ENCODE measurements at regions not wholly inside any gene's neighbourhood (a gene's known extent, or its start where the extent isn't known, plus 50 kb on each side); places are given as distances from the start of the nearest gene placed in this dataset.

- TF ChIP-seq, protein P1, sequence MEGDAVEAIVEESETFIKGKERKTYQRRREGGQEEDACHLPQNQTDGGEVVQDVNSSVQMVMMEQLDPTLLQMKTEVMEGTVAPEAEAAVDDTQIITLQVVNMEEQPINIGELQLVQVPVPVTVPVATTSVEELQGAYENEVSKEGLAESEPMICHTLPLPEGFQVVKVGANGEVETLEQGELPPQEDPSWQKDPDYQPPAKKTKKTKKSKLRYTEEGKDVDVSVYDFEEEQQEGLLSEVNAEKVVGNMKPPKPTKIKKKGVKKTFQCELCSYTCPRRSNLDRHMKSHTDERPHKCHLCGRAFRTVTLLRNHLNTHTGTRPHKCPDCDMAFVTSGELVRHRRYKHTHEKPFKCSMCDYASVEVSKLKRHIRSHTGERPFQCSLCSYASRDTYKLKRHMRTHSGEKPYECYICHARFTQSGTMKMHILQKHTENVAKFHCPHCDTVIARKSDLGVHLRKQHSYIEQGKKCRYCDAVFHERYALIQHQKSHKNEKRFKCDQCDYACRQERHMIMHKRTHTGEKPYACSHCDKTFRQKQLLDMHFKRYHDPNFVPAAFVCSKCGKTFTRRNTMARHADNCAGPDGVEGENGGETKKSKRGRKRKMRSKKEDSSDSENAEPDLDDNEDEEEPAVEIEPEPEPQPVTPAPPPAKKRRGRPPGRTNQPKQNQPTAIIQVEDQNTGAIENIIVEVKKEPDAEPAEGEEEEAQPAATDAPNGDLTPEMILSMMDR (IDR thresholded peaks at IDR 0.05): no peak
- no peak overlapping the region for H3K27ac ChIP-seq (ENCODE audit: low read depth in 1 of 2, low read length in 2 of 2)
These were observed 288.3 kb downstream of the TGFB2 start for GRCh38 chr1:218633238-218633988.

GRCh38 chr1:218634212-218634611 lies 289.1 kb downstream of the TGFB2 start:
- Histone ChIP-seq H3K27ac (ENCODE audit: low read depth in 1 of 2, low read length in 2 of 2) (no peak overlapping the region), H3K9ac (ENCODE audit: insufficient read depth, low read length, poor library complexity, severe bottlenecking) (no peak overlapping the region), H3K27me3 (ENCODE audit: control insufficient read depth in 2 of 2, insufficient read depth in 2 of 2, low read length in 2 of 2) (no peaks in the 10 kb centered on the region), H3K36me3 (replicated peaks in 1 of 2; ENCODE audit: control insufficient read depth in 1 of 2, insufficient read depth in 2 of 2, low read length in 2 of 2) (no peaks in the 10 kb centered on the region), H3K79me2 (ENCODE audit: insufficient read depth, low read length) (no peaks in the 10 kb centered on the region), H3K4me2 (replicated peaks; ENCODE audit: extremely low read depth, low read length, poor library complexity, severe bottlenecking) (no peak overlapping the region), H3K4me3 (replicated peaks in 1 of 3; ENCODE audit: low read depth in 2 of 3, low read length in 3 of 3) (no peak overlapping the region), H3K9me3 (replicated peaks in 1 of 2; ENCODE audit: control insufficient read depth in 1 of 2, insufficient read depth in 1 of 2, low read length in 2 of 2) (peaks cover 8 to 16% of the 10 kb centered on the region in 2 donors), H3K4me1 (ENCODE audit: control insufficient read depth in 1 of 2, insufficient read depth in 2 of 2, low read length in 2 of 2) (no peaks in the 10 kb centered on the region), H4K20me1 (ENCODE audit: insufficient read depth, low read length) (no peaks in the 10 kb centered on the region), H2AFZ (ENCODE audit: insufficient read depth, low read depth, low read length, poor library complexity, severe bottlenecking) (no peak overlapping the region)
- Mint-ChIP-seq H3K36me3 (no peaks in the 10 kb centered on the region), H3K27ac (no peak overlapping the region), H3K27me3 (ENCODE audit: low read depth in 3 of 3) (no peaks in the 10 kb centered on the region), H3K4me1 (no peaks in the 10 kb centered on the region), H3K4me3 (no peak overlapping the region), H3K9me3 (peaks cover 6 to 18% (median 14%) of the 10 kb centered on the region in 7 donors)
- TF ChIP-seq, protein P1 (IDR thresholded peaks at IDR 0.05): no peak
- 88% methylated on average over 4 of the region's 4 CpGs for WGBS (ENCODE audit: insufficient coverage)
- DNase-seq: no peak
- intact Hi-C loops (cut with micrococcal nuclease): no loop called here

More at GRCh38 chr1:218633238-218633988, 288.3 kb downstream of the TGFB2 start:
- Mint-ChIP-seq H3K27ac (no peak overlapping the region), H3K27me3 (ENCODE audit: low read depth in 3 of 3) (no peaks in the 10 kb centered on the region), H3K4me1 (no peaks in the 10 kb centered on the region), H3K36me3 (no peaks in the 10 kb centered on the region), H3K9me3 (peaks cover 6 to 21% (median 17%) of the 10 kb centered on the region in 7 donors), H3K4me3 (no peak overlapping the region)
- intact Hi-C loops (cut with micrococcal nuclease): no loop called here
- no peaks in the 10 kb centered on the region for H3K36me3 ChIP-seq (replicated peaks in 1 of 2; ENCODE audit: control insufficient read depth in 1 of 2, insufficient read depth in 2 of 2, low read length in 2 of 2)
- no peak overlapping the region for H3K9ac ChIP-seq (ENCODE audit: insufficient read depth, low read length, poor library complexity, severe bottlenecking)
- no peaks in the 10 kb centered on the region for H3K27me3 ChIP-seq (ENCODE audit: control insufficient read depth in 2 of 2, insufficient read depth in 2 of 2, low read length in 2 of 2)
- H4K20me1 ChIP-seq (ENCODE audit: insufficient read depth, low read length): no peaks in the 10 kb centered on the region
- H3K4me1 ChIP-seq (ENCODE audit: control insufficient read depth in 1 of 2, insufficient read depth in 2 of 2, low read length in 2 of 2): no peaks in the 10 kb centered on the region
- H3K4me3 ChIP-seq (replicated peaks in 1 of 3; ENCODE audit: low read depth in 2 of 3, low read length in 3 of 3): no peak overlapping the region
- peaks cover 8 to 16% of the 10 kb centered on the region in 2 donors for H3K9me3 ChIP-seq (replicated peaks in 1 of 2; ENCODE audit: control insufficient read depth in 1 of 2, insufficient read depth in 1 of 2, low read length in 2 of 2)
- DNase-seq: no peak
- no peaks in the 10 kb centered on the region for H3K79me2 ChIP-seq (ENCODE audit: insufficient read depth, low read length)
- no peak overlapping the region for H3K4me2 ChIP-seq (replicated peaks; ENCODE audit: extremely low read depth, low read length, poor library complexity, severe bottlenecking)
- WGBS (ENCODE audit: insufficient coverage): 90% methylated on average over 3 of the region's 9 CpGs
- no peak overlapping the region for H2AFZ ChIP-seq (ENCODE audit: insufficient read depth, low read depth, low read length, poor library complexity, severe bottlenecking)
